Endothelial cell (in vitro differentiated cells): ENCODE measurements at regions not wholly inside any gene's neighbourhood (a gene's known extent, or its start where the extent isn't known, plus 50 kb on each side); places are given as distances from the start of the nearest gene placed in this dataset.

ENCODE experiments used
- DNase-seq: peaks from one replicate; pipeline ENCODE4 v3.0.0; 2021; ENCODE audit warnings: low spot score
- H3K27ac Mint-ChIP-seq: one replicate; pipeline ENCODE4 v1.8.0; 2021; ENCODE audit warnings: mixed read lengths, inconsistent platforms; ENCODE audit not compliant: unreplicated experiment
- H3K27me3 Mint-ChIP-seq: one replicate; pipeline ENCODE4 v1.8.0; 2021; ENCODE audit warnings: mild to moderate bottlenecking, moderate library complexity, mixed read lengths, inconsistent platforms; ENCODE audit not compliant: unreplicated experiment
- H3K36me3 Mint-ChIP-seq: one replicate; pipeline ENCODE4 v1.8.0; 2021; ENCODE audit warnings: mild to moderate bottlenecking, low read depth, mixed read lengths, inconsistent platforms; ENCODE audit not compliant: unreplicated experiment
- H3K4me1 Mint-ChIP-seq: one replicate; pipeline ENCODE4 v1.8.0; 2021; ENCODE audit warnings: mild to moderate bottlenecking, mixed read lengths, inconsistent platforms; ENCODE audit not compliant: unreplicated experiment
- H3K4me3 Mint-ChIP-seq: one replicate; pipeline ENCODE4 v1.8.0; 2021; ENCODE audit warnings: mild to moderate bottlenecking, mixed read lengths, inconsistent platforms; ENCODE audit not compliant: unreplicated experiment
- H3K9me3 Mint-ChIP-seq: one replicate; pipeline ENCODE4 v1.8.0; 2021; ENCODE audit warnings: mixed read lengths, inconsistent platforms; ENCODE audit not compliant: unreplicated experiment
- TF ChIP-seq, protein P1 (sequence below): fragments of 200-600 bp; sonication (generic); IDR thresholded peaks from one replicate; pipeline ENCODE4 v1.5.0; 2021; ENCODE audit warnings: antibody characterized with exemption; ENCODE audit not compliant: unreplicated experiment

DNA sequence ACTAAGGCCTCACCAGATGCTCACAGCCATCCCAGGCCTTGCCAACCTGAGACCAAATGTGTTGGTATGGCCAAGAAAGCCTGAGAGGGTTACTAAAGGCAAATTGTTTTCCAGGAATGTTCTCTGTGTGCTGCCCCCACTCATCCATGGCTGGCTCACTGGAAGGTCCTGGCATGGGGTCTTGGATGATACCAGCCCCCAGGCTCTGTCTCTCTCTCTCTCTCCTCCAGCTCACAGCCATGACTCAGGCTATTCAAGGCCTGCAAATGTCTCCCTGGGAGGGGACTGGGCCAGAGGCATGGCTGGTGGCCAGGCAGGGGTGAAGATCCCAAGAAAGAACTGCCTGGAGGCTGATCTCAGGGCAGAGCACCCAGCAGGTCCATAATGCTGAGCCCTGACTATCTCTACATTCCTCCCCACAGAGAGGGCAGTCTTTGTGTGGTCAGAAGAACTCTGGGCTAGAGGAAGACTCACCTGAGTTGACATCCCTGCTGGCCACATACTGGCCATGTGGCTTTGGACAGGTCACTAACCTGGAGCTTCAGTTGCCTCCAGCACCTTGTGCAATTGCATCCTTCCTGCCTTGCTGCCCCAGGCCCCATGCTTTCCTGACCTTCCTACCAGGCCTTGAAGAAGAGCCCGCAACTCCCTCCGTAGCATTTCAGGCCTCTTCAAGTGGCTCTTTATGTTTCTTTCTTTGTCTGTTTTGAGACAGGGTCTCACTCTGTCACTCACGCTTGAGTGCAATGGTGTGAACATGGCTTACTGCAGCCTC, 150.4 kb downstream of the ZFP36L2 start:
- Mint-ChIP-seq H3K4me1 (no peaks in the 10 kb centered on the region), H3K9me3 (no peaks in the 10 kb centered on the region), H3K36me3 (no peaks in the 10 kb centered on the region), H3K27me3 (peaks cover 6% of the 10 kb centered on the region), H3K4me3 (no peak overlapping the region), H3K27ac (peak overlapping the region; percentile 53)
- TF ChIP-seq, protein P1, sequence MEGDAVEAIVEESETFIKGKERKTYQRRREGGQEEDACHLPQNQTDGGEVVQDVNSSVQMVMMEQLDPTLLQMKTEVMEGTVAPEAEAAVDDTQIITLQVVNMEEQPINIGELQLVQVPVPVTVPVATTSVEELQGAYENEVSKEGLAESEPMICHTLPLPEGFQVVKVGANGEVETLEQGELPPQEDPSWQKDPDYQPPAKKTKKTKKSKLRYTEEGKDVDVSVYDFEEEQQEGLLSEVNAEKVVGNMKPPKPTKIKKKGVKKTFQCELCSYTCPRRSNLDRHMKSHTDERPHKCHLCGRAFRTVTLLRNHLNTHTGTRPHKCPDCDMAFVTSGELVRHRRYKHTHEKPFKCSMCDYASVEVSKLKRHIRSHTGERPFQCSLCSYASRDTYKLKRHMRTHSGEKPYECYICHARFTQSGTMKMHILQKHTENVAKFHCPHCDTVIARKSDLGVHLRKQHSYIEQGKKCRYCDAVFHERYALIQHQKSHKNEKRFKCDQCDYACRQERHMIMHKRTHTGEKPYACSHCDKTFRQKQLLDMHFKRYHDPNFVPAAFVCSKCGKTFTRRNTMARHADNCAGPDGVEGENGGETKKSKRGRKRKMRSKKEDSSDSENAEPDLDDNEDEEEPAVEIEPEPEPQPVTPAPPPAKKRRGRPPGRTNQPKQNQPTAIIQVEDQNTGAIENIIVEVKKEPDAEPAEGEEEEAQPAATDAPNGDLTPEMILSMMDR: no peak
- no peak for DNase-seq

DNA sequence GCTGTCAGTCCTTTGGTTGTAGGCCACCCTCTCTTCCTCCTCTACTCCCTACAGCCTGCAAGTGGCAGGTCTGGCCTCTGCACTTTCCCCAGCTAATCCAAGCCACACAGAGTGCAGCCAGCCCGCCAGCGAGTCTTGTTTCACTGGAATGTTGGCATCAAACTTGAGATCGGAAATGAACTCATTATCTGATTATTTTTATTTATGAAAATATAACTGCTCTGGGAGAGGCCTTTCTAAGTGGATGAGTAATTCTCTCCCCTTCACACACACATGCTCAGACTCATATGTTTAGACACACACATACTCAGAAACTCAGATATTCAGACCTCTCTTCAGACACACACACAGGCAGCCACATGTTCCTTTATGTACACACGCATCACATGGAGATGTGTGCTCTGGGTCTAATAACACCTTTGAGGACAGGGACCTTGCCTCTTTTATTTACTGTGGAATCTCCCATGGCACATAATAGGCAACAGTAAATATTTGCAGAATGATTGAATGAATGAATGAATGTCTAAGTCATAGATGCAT, 151.3 kb downstream of the ZFP36L2 start:
- Mint-ChIP-seq H3K36me3 (no peaks in the 10 kb centered on the region), H3K4me1 (peaks cover 2% of the 10 kb centered on the region), H3K4me3 (no peak overlapping the region), H3K27me3 (peaks cover 6% of the 10 kb centered on the region), H3K9me3 (no peaks in the 10 kb centered on the region), H3K27ac (no peak overlapping the region)
- no peak for DNase-seq
- TF ChIP-seq, protein P1: no peak

DNA sequence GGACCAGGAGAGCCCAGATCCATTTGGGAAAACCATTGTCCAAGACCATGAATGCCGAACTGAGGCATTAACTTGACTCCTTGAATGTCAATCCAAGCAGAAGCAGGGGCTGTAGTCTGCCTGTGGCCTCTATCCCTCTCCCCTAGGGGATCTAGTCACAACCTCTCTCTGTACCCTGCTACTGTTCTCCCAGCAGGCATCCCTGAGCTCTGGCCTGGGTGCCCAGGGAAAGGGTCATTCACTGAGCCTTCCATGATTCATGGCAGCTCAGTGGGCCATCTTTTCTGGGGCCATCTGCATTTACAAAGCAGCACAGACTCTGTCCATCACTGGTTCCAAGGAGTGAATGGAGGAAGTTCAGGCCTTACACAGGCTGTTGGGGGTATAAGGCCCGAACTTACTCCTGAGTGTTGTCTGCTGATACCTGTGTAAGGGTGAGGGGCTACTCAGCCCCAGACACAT, 151.8 kb downstream of the ZFP36L2 start:
- Mint-ChIP-seq H3K4me1 (peaks cover 2% of the 10 kb centered on the region), H3K9me3 (no peaks in the 10 kb centered on the region), H3K36me3 (no peaks in the 10 kb centered on the region), H3K27ac (no peak overlapping the region), H3K4me3 (no peak overlapping the region), H3K27me3 (peaks cover 8% of the 10 kb centered on the region)
- no peak for DNase-seq
- TF ChIP-seq, protein P1: no peak

DNA sequence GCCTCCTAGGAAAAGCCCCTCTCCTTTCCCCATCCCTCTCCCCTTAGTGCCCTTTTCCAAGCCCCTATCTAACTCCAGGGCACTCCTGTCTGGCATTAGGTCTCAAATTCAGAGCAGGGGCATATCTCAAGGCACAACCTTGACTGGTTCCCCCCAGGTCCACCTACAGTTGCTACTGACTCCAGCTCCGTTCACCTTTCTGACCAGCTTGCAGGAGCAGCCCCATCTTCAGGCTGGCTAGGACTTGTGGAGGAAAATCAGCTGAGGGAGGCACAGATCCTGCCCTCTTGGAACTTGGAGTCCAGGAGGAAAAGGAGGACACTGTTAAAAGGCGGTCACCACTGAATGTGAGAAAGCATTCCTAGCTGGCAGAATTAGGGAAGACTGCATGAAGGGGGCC, 152.4 kb downstream of the ZFP36L2 start:
- H3K4me1 Mint-ChIP-seq: peaks cover 2% of the 10 kb centered on the region
- H3K27me3 Mint-ChIP-seq: peaks cover 8% of the 10 kb centered on the region
- no peaks in the 10 kb centered on the region for H3K9me3 Mint-ChIP-seq
- H3K36me3 Mint-ChIP-seq: no peaks in the 10 kb centered on the region
- H3K4me3 Mint-ChIP-seq: no peak overlapping the region
- TF ChIP-seq, protein P1: no peak
- no peak overlapping the region for H3K27ac Mint-ChIP-seq
- no peak for DNase-seq

DNA sequence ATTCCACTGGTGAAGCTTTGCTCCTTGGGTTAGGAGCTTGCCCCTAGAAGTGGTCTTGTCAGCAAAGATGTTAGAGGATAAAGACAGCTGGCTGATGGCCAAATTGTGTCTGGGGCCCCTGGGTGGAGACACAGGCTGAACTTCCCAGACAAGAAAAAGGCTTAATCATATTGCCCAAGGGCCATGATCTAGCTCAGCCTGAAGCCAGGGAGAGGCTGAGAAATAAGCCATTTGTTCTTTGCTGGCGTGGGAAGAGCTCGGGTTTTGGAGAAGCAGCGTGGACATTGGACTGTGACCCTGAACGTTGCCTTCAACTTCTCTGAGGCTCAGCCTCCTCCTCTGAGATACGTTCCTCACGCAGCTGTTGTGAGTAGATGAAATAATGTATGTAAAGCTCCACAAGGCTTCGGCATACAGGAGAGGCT, 153.0 kb downstream of the ZFP36L2 start:
- H3K36me3 Mint-ChIP-seq: no peaks in the 10 kb centered on the region
- peaks cover 9% of the 10 kb centered on the region for H3K27me3 Mint-ChIP-seq
- H3K4me1 Mint-ChIP-seq: peaks cover 2% of the 10 kb centered on the region
- no peaks in the 10 kb centered on the region for H3K9me3 Mint-ChIP-seq
- H3K4me3 Mint-ChIP-seq: no peak overlapping the region
- DNase-seq: no peak
- no peak overlapping the region for H3K27ac Mint-ChIP-seq
- TF ChIP-seq, protein P1: no peak
